ENCODE measurements at regions not wholly inside any gene's neighbourhood (a gene's known extent, or its start where the extent isn't known, plus 50 kb on each side); places are given as distances from the start of the nearest gene placed in this dataset.
"Not testable (repeated sequence)": the region's sequence is repeated elsewhere in the genome, so short reads cannot be mapped to it uniquely, and the experiment has no call there.

GRCh38 chr7:3117488-3118231 is 74.0 kb upstream of the CARD11 start:
- no peak overlapping the region for H2BK120ac ChIP-seq (ENCODE audit: low read depth, low read length)
- H4K8ac ChIP-seq (ENCODE audit: low read depth in 2 of 2, low read length in 2 of 2), result no peak overlapping the region
- intact Hi-C loops (cut with micrococcal nuclease) (no loop called here), in situ Hi-C loops (cut with MboI; ENCODE audit: low sequenced_read_pairs) (no loop called here), dilution Hi-C loops (cut with HindIII; ENCODE audit: low sequenced_read_pairs, unreplicated experiment) (no loop called here)
- ATAC-seq (ENCODE audit: low read depth) (no peak), DNase-seq (no peak)
- H2BK20ac ChIP-seq (ENCODE audit: low read depth, low read length), result no peak overlapping the region
- H3K27ac ChIP-seq (ENCODE audit: insufficient read depth, low read length), result no peak overlapping the region
- 0% methylated on average over 1 of the region's 8 CpGs; no CpG with 5 or more reads in 1 of the 2 experiments for WGBS, 2 experiments (ENCODE audit: extremely low coverage in 2 of 2, insufficient read length in 1 of 2)
- H3K79me1 ChIP-seq (ENCODE audit: low read depth in 1 of 2, low read length in 2 of 2), result no peaks in the 10 kb centered on the region
- H2BK15ac ChIP-seq (ENCODE audit: low read depth, low read length), result no peak overlapping the region
- H3K9me3 ChIP-seq (ENCODE audit: control insufficient read depth, insufficient read depth, low read length), result peaks cover 4% of the 10 kb centered on the region; the same call in 1 of the 2 replicates
- H3K4ac ChIP-seq (ENCODE audit: low read depth, low read length), result no peak overlapping the region
- no peak overlapping the region for H3K56ac ChIP-seq (ENCODE audit: extremely low read depth, insufficient read depth, low read length)
- no peak overlapping the region for H3K14ac ChIP-seq (replicated peaks; ENCODE audit: low read depth, low read length)
- H3K4me3 ChIP-seq (ENCODE audit: insufficient read depth, low read depth, low read length), result no peak overlapping the region
- no peak overlapping the region for H2BK5ac ChIP-seq (ENCODE audit: low read depth, low read length, poor library complexity, severe bottlenecking)
- TF ChIP-seq MXI1 (IDR thresholded peaks at IDR 0.05; ENCODE audit: borderline replicate concordance, low read depth, low read length) (no peak), MAFK (IDR thresholded peaks at IDR 0.05; ENCODE audit: low read depth, low read length) (no peak), CHD1 (IDR thresholded peaks at IDR 0.05; ENCODE audit: low read depth, low read length) (no peak), MAZ (IDR thresholded peaks at IDR 0.05; ENCODE audit: borderline replicate concordance, low read depth, low read length) (no peak)
- H4K91ac ChIP-seq (ENCODE audit: insufficient read depth, low read depth, low read length), result no peak overlapping the region
- H2AK9ac ChIP-seq (replicated peaks; ENCODE audit: low read depth, low read length, poor library complexity), result no peak overlapping the region
- H3K9me1 ChIP-seq (ENCODE audit: insufficient read depth, low read length), result no peaks in the 10 kb centered on the region
- H3K18ac ChIP-seq (ENCODE audit: low read depth, low read length), result no peak overlapping the region
- H3K36me3 ChIP-seq (ENCODE audit: control insufficient read depth, insufficient read depth, low read length), result no peaks in the 10 kb centered on the region
- ChIA-PET POLR2A (ENCODE audit: unreplicated experiment) (interaction anchor here (0.6 kb wide), 1 partner anchor 1422 kb away, joined by 3 read pairs; no protein-coding TSS in a partner anchor), CTCF (no interaction called here)
- H3K23ac ChIP-seq (ENCODE audit: low read depth, low read length), result no peak overlapping the region
- no peaks in the 10 kb centered on the region for H4K20me1 ChIP-seq (ENCODE audit: insufficient read depth, low read length)
- H3K4me1 ChIP-seq (ENCODE audit: control insufficient read depth, insufficient read depth, low read length), result no peaks in the 10 kb centered on the region
- H3K27me3 ChIP-seq (ENCODE audit: control insufficient read depth, insufficient read depth, low read length), result no peaks in the 10 kb centered on the region; the same call in 1 of the 2 replicates
- no peak overlapping the region for H3K9ac ChIP-seq (ENCODE audit: low read depth, low read length)
- BruUV-seq (replicated peaks), result no TSS peak
- H4K5ac ChIP-seq (ENCODE audit: low read depth, low read length), result no peak overlapping the region
- H2AFZ ChIP-seq (replicated peaks; ENCODE audit: low read length, poor library complexity), result no peak overlapping the region
- no peak overlapping the region for H2AK5ac ChIP-seq (ENCODE audit: low read depth, low read length)
- H3K4me2 ChIP-seq (ENCODE audit: low read depth, low read length), result no peak overlapping the region

GRCh38 chr7:3119352-3119927 is 75.8 kb upstream of the CARD11 start:
- H2BK20ac ChIP-seq (ENCODE audit: low read depth, low read length); H3K36me3 ChIP-seq (ENCODE audit: control insufficient read depth, insufficient read depth, low read length); H3K14ac ChIP-seq (replicated peaks; ENCODE audit: low read depth, low read length); H3K9ac ChIP-seq (ENCODE audit: low read depth, low read length); H4K8ac ChIP-seq (ENCODE audit: low read depth in 2 of 2, low read length in 2 of 2); H4K20me1 ChIP-seq (ENCODE audit: insufficient read depth, low read length); dilution Hi-C loops (cut with HindIII; ENCODE audit: low sequenced_read_pairs, unreplicated experiment); H2BK120ac ChIP-seq (ENCODE audit: low read depth, low read length); H3K4me3 ChIP-seq (ENCODE audit: insufficient read depth, low read depth, low read length); H3K27me3 ChIP-seq (ENCODE audit: control insufficient read depth, insufficient read depth, low read length); H2AK5ac ChIP-seq (ENCODE audit: low read depth, low read length); in situ Hi-C loops (cut with MboI; ENCODE audit: low sequenced_read_pairs); H3K27ac ChIP-seq (ENCODE audit: insufficient read depth, low read length); ATAC-seq (ENCODE audit: low read depth); H2AFZ ChIP-seq (replicated peaks; ENCODE audit: low read length, poor library complexity); H4K5ac ChIP-seq (ENCODE audit: low read depth, low read length); H2BK5ac ChIP-seq (ENCODE audit: low read depth, low read length, poor library complexity, severe bottlenecking); H3K79me1 ChIP-seq (ENCODE audit: low read depth in 1 of 2, low read length in 2 of 2); H4K91ac ChIP-seq (ENCODE audit: insufficient read depth, low read depth, low read length); H3K23ac ChIP-seq (ENCODE audit: low read depth, low read length); H3K18ac ChIP-seq (ENCODE audit: low read depth, low read length); H3K4me1 ChIP-seq (ENCODE audit: control insufficient read depth, insufficient read depth, low read length); H2BK15ac ChIP-seq (ENCODE audit: low read depth, low read length); H3K9me1 ChIP-seq (ENCODE audit: insufficient read depth, low read length); BruUV-seq (replicated peaks); H3K4ac ChIP-seq (ENCODE audit: low read depth, low read length); intact Hi-C loops (cut with micrococcal nuclease); H3K9me3 ChIP-seq (ENCODE audit: control insufficient read depth, insufficient read depth, low read length); CTCF ChIA-PET; H3K4me2 ChIP-seq (ENCODE audit: low read depth, low read length); POLR2A ChIA-PET (ENCODE audit: unreplicated experiment); DNase-seq; H3K56ac ChIP-seq (ENCODE audit: extremely low read depth, insufficient read depth, low read length); H2AK9ac ChIP-seq (replicated peaks; ENCODE audit: low read depth, low read length, poor library complexity): not testable (repeated sequence)
- 71% methylated on average over 4 of the region's 9 CpGs; no CpG with 5 or more reads in 1 of the 2 experiments for WGBS, 2 experiments (ENCODE audit: extremely low coverage in 2 of 2, insufficient read length in 1 of 2)
